H1 (cell line): ENCODE measurements at regions not wholly inside any gene's neighbourhood (a gene's known extent, or its start where the extent isn't known, plus 50 kb on each side); places are given as distances from the start of the nearest gene placed in this dataset.

Source experiments
- BCL11A ChIP-seq, 2 experiments: IDR thresholded peaks; one replicate each; pipeline ENCODE4 v1.6.1; 2011; ENCODE audit warnings: low read depth in 2 of 2, low read length in 2 of 2, mild to moderate bottlenecking in 2 of 2
- BRCA1 ChIP-seq: IDR thresholded peaks from 2 replicates; pipeline ENCODE4 v1.6.1; 2012; ENCODE audit warnings: low read depth, low read length, improper control_type of control experiment
- CEBPB ChIP-seq: IDR thresholded peaks from 2 replicates; pipeline ENCODE4 v1.6.1; 2012; ENCODE audit warnings: low read depth, low read length
- EZH2 ChIP-seq: fragments of 200-600 bp; sonication (generic); IDR thresholded peaks from 2 replicates; pipeline ENCODE4 v1.7.1; 2012; ENCODE audit warnings: low read depth, mild to moderate bottlenecking, moderate library complexity, low read length, inconsistent platforms; ENCODE audit not compliant: severe bottlenecking
- NRF1 ChIP-seq: IDR thresholded peaks from 2 replicates; pipeline ENCODE4 v1.6.1; 2011; ENCODE audit warnings: mild to moderate bottlenecking, low read depth, low read length, improper control_type of control experiment
- POLR2A ChIP-seq, 2 experiments: IDR thresholded peaks; 1 replicate in 1 of 2; 2 replicates in 1 of 2; pipeline ENCODE4 v1.6.1; 2011; ENCODE audit warnings: low read depth in 2 of 2, low read length in 2 of 2, mild to moderate bottlenecking in 2 of 2; ENCODE audit errors: control extremely low read depth in 1 of 2
- SP1 ChIP-seq: IDR thresholded peaks from 2 replicates; pipeline ENCODE4 v1.6.1; 2011; ENCODE audit warnings: low read depth, low read length
- TF ChIP-seq, protein P1 (sequence below), 3 experiments: IDR thresholded peaks; 1 replicate in 2 of 3; 2 replicates in 1 of 3; pipeline versions ENCODE4 v1.5.1 to v1.6.1; 2011; ENCODE audit warnings: low read length in 3 of 3, mild to moderate bottlenecking in 3 of 3, inconsistent platforms in 2 of 3, low read depth in 1 of 3, moderate library complexity in 1 of 3; ENCODE audit not compliant: insufficient read depth in 1 of 3; ENCODE audit errors: control extremely low read depth in 1 of 3
- TF ChIP-seq, protein P2 (sequence below): IDR thresholded peaks from 2 replicates; pipeline ENCODE4 v1.6.1; 2011; ENCODE audit warnings: low read length, improper control_type of control experiment

DNA sequence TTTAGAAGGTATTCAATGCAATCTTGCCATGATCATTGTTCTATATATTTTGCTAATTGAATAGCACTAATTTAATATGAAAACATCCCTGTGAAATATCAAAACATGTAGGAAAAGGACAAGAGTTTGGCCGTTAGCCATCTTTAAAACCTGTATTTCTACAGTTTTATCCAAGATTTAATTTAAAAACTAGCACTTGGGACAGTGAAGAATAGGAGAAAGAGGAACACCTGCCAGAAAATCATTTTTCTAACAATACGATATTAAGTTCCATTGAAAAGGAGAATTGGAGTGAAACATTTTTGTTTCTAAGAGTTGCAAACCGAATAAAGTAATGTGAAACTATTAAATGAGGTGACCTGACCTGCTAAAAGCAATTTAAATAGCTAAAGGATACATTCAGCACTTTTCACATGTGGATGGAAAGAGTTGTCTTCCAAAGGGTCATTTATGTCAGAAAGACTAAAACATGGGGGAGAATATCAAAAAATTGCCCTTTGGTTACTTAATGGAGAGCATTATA lies 1673.6 kb upstream of the MIR17HG start:
- TF ChIP-seq, protein P1, sequence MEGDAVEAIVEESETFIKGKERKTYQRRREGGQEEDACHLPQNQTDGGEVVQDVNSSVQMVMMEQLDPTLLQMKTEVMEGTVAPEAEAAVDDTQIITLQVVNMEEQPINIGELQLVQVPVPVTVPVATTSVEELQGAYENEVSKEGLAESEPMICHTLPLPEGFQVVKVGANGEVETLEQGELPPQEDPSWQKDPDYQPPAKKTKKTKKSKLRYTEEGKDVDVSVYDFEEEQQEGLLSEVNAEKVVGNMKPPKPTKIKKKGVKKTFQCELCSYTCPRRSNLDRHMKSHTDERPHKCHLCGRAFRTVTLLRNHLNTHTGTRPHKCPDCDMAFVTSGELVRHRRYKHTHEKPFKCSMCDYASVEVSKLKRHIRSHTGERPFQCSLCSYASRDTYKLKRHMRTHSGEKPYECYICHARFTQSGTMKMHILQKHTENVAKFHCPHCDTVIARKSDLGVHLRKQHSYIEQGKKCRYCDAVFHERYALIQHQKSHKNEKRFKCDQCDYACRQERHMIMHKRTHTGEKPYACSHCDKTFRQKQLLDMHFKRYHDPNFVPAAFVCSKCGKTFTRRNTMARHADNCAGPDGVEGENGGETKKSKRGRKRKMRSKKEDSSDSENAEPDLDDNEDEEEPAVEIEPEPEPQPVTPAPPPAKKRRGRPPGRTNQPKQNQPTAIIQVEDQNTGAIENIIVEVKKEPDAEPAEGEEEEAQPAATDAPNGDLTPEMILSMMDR (IDR thresholded peaks at IDR 0.05; ENCODE audit: control extremely low read depth in 1 of 3, insufficient read depth in 1 of 3, low read depth in 1 of 3, low read length in 3 of 3), result no peak
- TF ChIP-seq, protein P2, sequence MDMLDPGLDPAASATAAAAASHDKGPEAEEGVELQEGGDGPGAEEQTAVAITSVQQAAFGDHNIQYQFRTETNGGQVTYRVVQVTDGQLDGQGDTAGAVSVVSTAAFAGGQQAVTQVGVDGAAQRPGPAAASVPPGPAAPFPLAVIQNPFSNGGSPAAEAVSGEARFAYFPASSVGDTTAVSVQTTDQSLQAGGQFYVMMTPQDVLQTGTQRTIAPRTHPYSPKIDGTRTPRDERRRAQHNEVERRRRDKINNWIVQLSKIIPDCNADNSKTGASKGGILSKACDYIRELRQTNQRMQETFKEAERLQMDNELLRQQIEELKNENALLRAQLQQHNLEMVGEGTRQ, result no peak
- TF ChIP-seq POLR2A (IDR thresholded peaks at IDR 0.05; ENCODE audit: control extremely low read depth in 1 of 2, low read depth in 2 of 2, low read length in 2 of 2) (no peak), BRCA1 (no peak), EZH2 (no peak), BCL11A (IDR thresholded peaks at IDR 0.05; ENCODE audit: low read depth in 2 of 2, low read length in 2 of 2) (no peak), NRF1 (no peak), SP1 (no peak), CEBPB (no peak)
